HG03558 (cell line): ENCODE measurements at regions not wholly inside any gene's neighbourhood (a gene's known extent, or its start where the extent isn't known, plus 50 kb on each side); places are given as distances from the start of the nearest gene placed in this dataset.
"Not testable (repeated sequence)": the region's sequence is repeated elsewhere in the genome, so short reads cannot be mapped to it uniquely, and the experiment has no call there.

Source experiments
- ATAC-seq: cut with Tn5 transposase; IDR thresholded peaks from one replicate; pipeline ENCODE4 v1.9.1; 2021; ENCODE audit warnings: moderate number of reproducible peaks; ENCODE audit not compliant: unreplicated experiment; ENCODE audit errors: extremely low read depth

- ATAC-seq = no peak
These were observed 120.7 kb upstream of the ZC3H11B start for GRCh38 chr1:219733511-219734174.

- no peak for ATAC-seq
These were observed 120.0 kb upstream of the ZC3H11B start for GRCh38 chr1:219732814-219733491.

- no peak for ATAC-seq
These were observed 118.9 kb upstream of the ZC3H11B start for GRCh38 chr1:219731771-219732170.

- no peak for ATAC-seq
These were observed 113.8 kb upstream of the ZC3H11B start for GRCh38 chr1:219726480-219727272.

GRCh38 chr1:219724440-219724839 is 111.5 kb upstream of the ZC3H11B start:
- no peak for ATAC-seq

GRCh38 chr1:219717536-219717935 is 104.6 kb upstream of the ZC3H11B start:
- no peak for ATAC-seq

GRCh38 chr1:219716611-219717114 is 103.8 kb upstream of the ZC3H11B start:
- ATAC-seq = no peak

GRCh38 chr1:219713981-219714381 is 101.1 kb upstream of the ZC3H11B start:
- ATAC-seq = no peak

GRCh38 chr1:219712506-219712905 is 99.6 kb upstream of the ZC3H11B start:
- ATAC-seq = no peak

- no peak for ATAC-seq
These were observed 97.8 kb upstream of the ZC3H11B start for GRCh38 chr1:219710529-219711194.

- no peak for ATAC-seq
These were observed 96.1 kb upstream of the ZC3H11B start for GRCh38 chr1:219708919-219709543.

- ATAC-seq = not testable (repeated sequence)
These were observed 95.0 kb upstream of the ZC3H11B start for GRCh38 chr1:219707885-219708284.

- not testable (repeated sequence) for ATAC-seq
These were observed 91.4 kb upstream of the ZC3H11B start for GRCh38 chr1:219704331-219704730.

GRCh38 chr1:219703368-219703639 is 90.4 kb upstream of the ZC3H11B start:
- no peak for ATAC-seq

GRCh38 chr1:219701476-219701875 is 88.6 kb upstream of the ZC3H11B start:
- no peak for ATAC-seq

GRCh38 chr1:219699870-219700269 is 87.0 kb upstream of the ZC3H11B start:
- no peak for ATAC-seq

GRCh38 chr1:219697682-219698081 is 84.8 kb upstream of the ZC3H11B start:
- ATAC-seq = no peak

GRCh38 chr1:219692981-219693380 is 80.1 kb upstream of the ZC3H11B start:
- no peak for ATAC-seq

- ATAC-seq = no peak
These were observed 76.9 kb upstream of the ZC3H11B start for GRCh38 chr1:219689774-219690173.

GRCh38 chr1:219687779-219688178 is 74.9 kb upstream of the ZC3H11B start:
- ATAC-seq = no peak
